Erythroblast (primary cell): ENCODE measurements at regions not wholly inside any gene's neighbourhood (a gene's known extent, or its start where the extent isn't known, plus 50 kb on each side); places are given as distances from the start of the nearest gene placed in this dataset.

Experiments
- GATA1 ChIP-seq: IDR thresholded peaks from 2 replicates; pipeline ENCODE4 v1.6.1; 2011; ENCODE audit warnings: low read depth, mild to moderate bottlenecking, control low read depth, low read length, moderate library complexity
- POLR2A ChIP-seq: IDR thresholded peaks from 2 replicates; pipeline ENCODE4 v1.6.1; 2011; ENCODE audit warnings: mild to moderate bottlenecking, low read length

DNA sequence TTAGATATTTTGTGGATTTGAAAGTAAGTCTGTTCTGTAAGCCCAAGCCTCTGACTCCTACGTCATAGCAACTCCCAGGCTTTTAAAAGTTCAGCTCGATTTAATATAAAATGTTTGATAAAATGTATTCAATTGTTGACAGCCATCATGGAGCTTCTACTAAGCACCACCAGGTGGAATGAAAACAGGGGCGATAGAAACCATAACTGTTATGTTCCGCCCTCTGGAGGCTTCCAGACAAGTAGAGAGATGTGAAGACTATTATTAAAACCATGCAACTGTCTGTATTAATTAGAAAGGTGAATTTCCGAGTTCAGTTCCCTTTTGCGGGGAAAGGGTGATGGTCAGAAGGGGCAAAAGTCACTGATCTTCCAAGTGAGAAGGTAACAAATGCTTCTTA, 292.2 kb downstream of the NR2F2 start:
- TF ChIP-seq POLR2A, result no peak
- no peak for TF ChIP-seq GATA1
